ENCODE measurements at regions not wholly inside any gene's neighbourhood (a gene's known extent, or its start where the extent isn't known, plus 50 kb on each side); places are given as distances from the start of the nearest gene placed in this dataset.

DNA sequence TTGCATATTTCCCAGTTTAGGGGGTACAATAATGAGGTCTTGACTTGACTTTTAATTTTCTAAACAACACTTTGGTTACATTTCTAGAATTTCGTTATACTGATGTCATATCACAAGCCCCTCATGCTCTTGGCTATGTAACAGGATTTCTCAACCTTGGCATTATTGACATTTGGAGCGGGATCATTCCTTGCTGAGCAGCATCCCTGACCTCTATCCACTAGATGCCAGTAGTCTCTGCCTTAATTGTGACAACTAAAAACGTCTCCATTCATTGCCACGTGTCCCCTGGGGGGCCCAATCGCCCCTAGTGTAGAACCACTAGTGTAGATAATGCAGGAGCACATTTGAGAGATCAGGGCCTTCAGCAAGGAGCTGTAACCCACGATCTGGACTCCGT is 234.2 kb upstream of the MID1 start:
- Histone ChIP-seq H3K4me3 (ENCODE audit: low read length) (no peak overlapping the region), H4K20me1 (ENCODE audit: insufficient read depth) (no peaks in the 10 kb centered on the region), H3K27me3 (ENCODE audit: insufficient read depth, low read depth, low read length) (no peaks in the 10 kb centered on the region), H3F3A (ENCODE audit: insufficient read depth, low read length, poor library complexity, severe bottlenecking) (no peaks in the 10 kb centered on the region), H3K27ac (ENCODE audit: low read length) (no peak overlapping the region), H2AFZ (ENCODE audit: low read depth, low read length) (no peak overlapping the region), H3K9me2 (ENCODE audit: insufficient read depth, low read length) (no peaks in the 10 kb centered on the region), H3K79me2 (replicated peaks; ENCODE audit: insufficient read depth, low read length) (no peaks in the 10 kb centered on the region), H3K4me2 (ENCODE audit: low read length) (no peak overlapping the region), H3K36me3 (ENCODE audit: insufficient read depth, low read length) (no peaks in the 10 kb centered on the region), H3K9ac (ENCODE audit: low read length) (no peak overlapping the region), H3K9me3 (ENCODE audit: low read length) (no peaks in the 10 kb centered on the region)
- TF ChIP-seq SMC3 (conservative IDR thresholded peaks at IDR 0.05; ENCODE audit: poor library complexity) (no peak), EP300 (conservative IDR thresholded peaks at IDR 0.05; ENCODE audit: poor library complexity, severe bottlenecking) (no peak), RAD21 (conservative IDR thresholded peaks at IDR 0.05) (no peak), EZH2 (IDR thresholded peaks at IDR 0.05; ENCODE audit: borderline replicate concordance, insufficient read depth, low read length, poor library complexity, severe bottlenecking) (no peak), POLR2AphosphoS5 (IDR thresholded peaks at IDR 0.05) (no peak), TAF1 (IDR thresholded peaks at IDR 0.05; ENCODE audit: low read depth) (no peak), MXI1 (conservative IDR thresholded peaks at IDR 0.05; ENCODE audit: poor library complexity, severe bottlenecking) (no peak)
- TF ChIP-seq, protein P1, sequence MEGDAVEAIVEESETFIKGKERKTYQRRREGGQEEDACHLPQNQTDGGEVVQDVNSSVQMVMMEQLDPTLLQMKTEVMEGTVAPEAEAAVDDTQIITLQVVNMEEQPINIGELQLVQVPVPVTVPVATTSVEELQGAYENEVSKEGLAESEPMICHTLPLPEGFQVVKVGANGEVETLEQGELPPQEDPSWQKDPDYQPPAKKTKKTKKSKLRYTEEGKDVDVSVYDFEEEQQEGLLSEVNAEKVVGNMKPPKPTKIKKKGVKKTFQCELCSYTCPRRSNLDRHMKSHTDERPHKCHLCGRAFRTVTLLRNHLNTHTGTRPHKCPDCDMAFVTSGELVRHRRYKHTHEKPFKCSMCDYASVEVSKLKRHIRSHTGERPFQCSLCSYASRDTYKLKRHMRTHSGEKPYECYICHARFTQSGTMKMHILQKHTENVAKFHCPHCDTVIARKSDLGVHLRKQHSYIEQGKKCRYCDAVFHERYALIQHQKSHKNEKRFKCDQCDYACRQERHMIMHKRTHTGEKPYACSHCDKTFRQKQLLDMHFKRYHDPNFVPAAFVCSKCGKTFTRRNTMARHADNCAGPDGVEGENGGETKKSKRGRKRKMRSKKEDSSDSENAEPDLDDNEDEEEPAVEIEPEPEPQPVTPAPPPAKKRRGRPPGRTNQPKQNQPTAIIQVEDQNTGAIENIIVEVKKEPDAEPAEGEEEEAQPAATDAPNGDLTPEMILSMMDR (IDR thresholded peaks at IDR 0.05; ENCODE audit: poor library complexity, severe bottlenecking), result no peak
- TF ChIP-seq, protein P2, sequence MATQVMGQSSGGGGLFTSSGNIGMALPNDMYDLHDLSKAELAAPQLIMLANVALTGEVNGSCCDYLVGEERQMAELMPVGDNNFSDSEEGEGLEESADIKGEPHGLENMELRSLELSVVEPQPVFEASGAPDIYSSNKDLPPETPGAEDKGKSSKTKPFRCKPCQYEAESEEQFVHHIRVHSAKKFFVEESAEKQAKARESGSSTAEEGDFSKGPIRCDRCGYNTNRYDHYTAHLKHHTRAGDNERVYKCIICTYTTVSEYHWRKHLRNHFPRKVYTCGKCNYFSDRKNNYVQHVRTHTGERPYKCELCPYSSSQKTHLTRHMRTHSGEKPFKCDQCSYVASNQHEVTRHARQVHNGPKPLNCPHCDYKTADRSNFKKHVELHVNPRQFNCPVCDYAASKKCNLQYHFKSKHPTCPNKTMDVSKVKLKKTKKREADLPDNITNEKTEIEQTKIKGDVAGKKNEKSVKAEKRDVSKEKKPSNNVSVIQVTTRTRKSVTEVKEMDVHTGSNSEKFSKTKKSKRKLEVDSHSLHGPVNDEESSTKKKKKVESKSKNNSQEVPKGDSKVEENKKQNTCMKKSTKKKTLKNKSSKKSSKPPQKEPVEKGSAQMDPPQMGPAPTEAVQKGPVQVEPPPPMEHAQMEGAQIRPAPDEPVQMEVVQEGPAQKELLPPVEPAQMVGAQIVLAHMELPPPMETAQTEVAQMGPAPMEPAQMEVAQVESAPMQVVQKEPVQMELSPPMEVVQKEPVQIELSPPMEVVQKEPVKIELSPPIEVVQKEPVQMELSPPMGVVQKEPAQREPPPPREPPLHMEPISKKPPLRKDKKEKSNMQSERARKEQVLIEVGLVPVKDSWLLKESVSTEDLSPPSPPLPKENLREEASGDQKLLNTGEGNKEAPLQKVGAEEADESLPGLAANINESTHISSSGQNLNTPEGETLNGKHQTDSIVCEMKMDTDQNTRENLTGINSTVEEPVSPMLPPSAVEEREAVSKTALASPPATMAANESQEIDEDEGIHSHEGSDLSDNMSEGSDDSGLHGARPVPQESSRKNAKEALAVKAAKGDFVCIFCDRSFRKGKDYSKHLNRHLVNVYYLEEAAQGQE (IDR thresholded peaks at IDR 0.05; ENCODE audit: borderline replicate concordance), result no peak

DNA sequence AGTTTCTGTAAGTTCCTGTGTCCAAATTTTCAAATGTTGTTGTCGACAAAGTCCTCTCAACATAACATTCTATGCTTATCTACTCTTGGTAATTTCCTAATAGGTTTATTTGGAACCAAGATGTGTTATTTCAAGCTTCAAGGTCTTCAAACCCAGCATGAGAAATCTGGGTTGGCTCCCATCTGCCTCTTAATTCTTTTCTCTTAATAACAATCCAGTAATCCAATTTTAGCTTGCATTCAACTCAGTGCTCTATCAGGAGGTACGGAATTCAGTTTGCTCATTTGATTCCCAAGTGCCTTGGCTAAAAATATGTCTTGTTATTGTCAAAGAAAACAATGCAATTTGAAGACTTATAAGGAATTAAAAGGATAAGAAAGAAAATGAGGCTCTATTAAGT is 235.5 kb upstream of the MID1 start:
- Histone ChIP-seq H3K27me3 (ENCODE audit: insufficient read depth, low read depth, low read length) (no peaks in the 10 kb centered on the region), H3K9me2 (ENCODE audit: insufficient read depth, low read length) (no peaks in the 10 kb centered on the region), H3K36me3 (ENCODE audit: insufficient read depth, low read length) (no peaks in the 10 kb centered on the region), H3K27ac (ENCODE audit: low read length) (no peak overlapping the region), H3K9ac (ENCODE audit: low read length) (no peak overlapping the region), H3K9me3 (ENCODE audit: low read length) (no peaks in the 10 kb centered on the region), H2AFZ (ENCODE audit: low read depth, low read length) (no peak overlapping the region), H4K20me1 (ENCODE audit: insufficient read depth) (no peaks in the 10 kb centered on the region), H3K79me2 (replicated peaks; ENCODE audit: insufficient read depth, low read length) (no peaks in the 10 kb centered on the region), H3F3A (ENCODE audit: insufficient read depth, low read length, poor library complexity, severe bottlenecking) (no peaks in the 10 kb centered on the region), H3K4me3 (ENCODE audit: low read length) (no peak overlapping the region), H3K4me2 (ENCODE audit: low read length) (no peak overlapping the region)
- TF ChIP-seq SMC3 (conservative IDR thresholded peaks at IDR 0.05; ENCODE audit: poor library complexity), result no peak
- TF ChIP-seq, protein P2 (IDR thresholded peaks at IDR 0.05; ENCODE audit: borderline replicate concordance), result no peak
- no peak for TF ChIP-seq MXI1 (conservative IDR thresholded peaks at IDR 0.05; ENCODE audit: poor library complexity, severe bottlenecking)
- TF ChIP-seq RAD21 (conservative IDR thresholded peaks at IDR 0.05), result no peak
- no peak for TF ChIP-seq TAF1 (IDR thresholded peaks at IDR 0.05; ENCODE audit: low read depth)
- no peak for TF ChIP-seq POLR2AphosphoS5 (IDR thresholded peaks at IDR 0.05)
- TF ChIP-seq, protein P1 (IDR thresholded peaks at IDR 0.05; ENCODE audit: poor library complexity, severe bottlenecking), result no peak
- TF ChIP-seq EZH2 (IDR thresholded peaks at IDR 0.05; ENCODE audit: borderline replicate concordance, insufficient read depth, low read length, poor library complexity, severe bottlenecking), result no peak
- TF ChIP-seq EP300 (conservative IDR thresholded peaks at IDR 0.05; ENCODE audit: poor library complexity, severe bottlenecking), result no peak

Measured in neural cell (in vitro differentiated cells).